IMR-90 (cell line): ENCODE measurements at regions not wholly inside any gene's neighbourhood (a gene's known extent, or its start where the extent isn't known, plus 50 kb on each side); places are given as distances from the start of the nearest gene placed in this dataset.

Experiments used
- ATAC-seq: fragments of 200-7000 bp; cut with Tn5 transposase; 2 replicates; pipeline ENCODE4 v1.9.1; 2020; ENCODE audit warnings: low read depth, mild to moderate bottlenecking, moderate library complexity
- BruUV-seq: library from RNA; stranded (reverse); fragments of 400-500 nt; replicated peaks from 2 replicates; lab custom pipeline; 2021; lab: Mats Ljungman, UMichigan
- CTCF ChIA-PET: fragments of 300-600 bp; formaldehyde crosslinking; extraction: SDS; loops from one replicate; lab custom pipeline; 2021; ENCODE audit warnings: antibody characterized with exemption; lab: Yijun Ruan, JAX
- POLR2A ChIA-PET: fragments of 300-600 bp; sonication (Branson Sonifier 250); formaldehyde crosslinking; loops from one replicate; lab custom pipeline; 2022; ENCODE audit warnings: antibody characterized with exemption; ENCODE audit not compliant: unreplicated experiment; lab: Charles Lee
- DNase-seq: peaks from one replicate; pipeline ENCODE4 v3.0.0; 2013
- H2AFZ ChIP-seq: replicated peaks from 2 replicates; pipeline ENCODE3; 2013; ENCODE audit warnings: low read length, mild to moderate bottlenecking; ENCODE audit not compliant: poor library complexity
- H2AK5ac ChIP-seq: 2 replicates; pipeline ENCODE4 v1.6.1; 2013; ENCODE audit warnings: low read depth, low read length, inconsistent platforms
- H2AK9ac ChIP-seq: replicated peaks from 2 replicates; pipeline ENCODE3; 2013; ENCODE audit warnings: mild to moderate bottlenecking, low read depth, low read length, moderate library complexity; ENCODE audit not compliant: poor library complexity
- H2BK120ac ChIP-seq: 2 replicates; pipeline ENCODE4 v1.6.1; 2013; ENCODE audit warnings: low read depth, low read length, inconsistent platforms
- H2BK15ac ChIP-seq: 3 replicates; pipeline ENCODE4 v1.6.1; 2013; ENCODE audit warnings: low read depth, low read length, inconsistent platforms
- H2BK20ac ChIP-seq: 2 replicates; pipeline ENCODE4 v1.6.1; 2013; ENCODE audit warnings: low read depth, mild to moderate bottlenecking, inconsistent platforms, low read length, moderate library complexity
- H2BK5ac ChIP-seq: 2 replicates; pipeline ENCODE4 v1.6.1; 2013; ENCODE audit warnings: mild to moderate bottlenecking, low read depth, low read length, inconsistent platforms; ENCODE audit not compliant: poor library complexity, severe bottlenecking
- H3K14ac ChIP-seq: replicated peaks from 2 replicates; pipeline ENCODE4 v1.6.1; 2013; ENCODE audit warnings: low read depth, low read length, inconsistent platforms
- H3K18ac ChIP-seq: 2 replicates; pipeline ENCODE4 v1.6.1; 2013; ENCODE audit warnings: low read depth, low read length, control low read depth
- H3K23ac ChIP-seq: 2 replicates; pipeline ENCODE4 v1.6.1; 2013; ENCODE audit warnings: low read depth, low read length, inconsistent platforms
- H3K27ac ChIP-seq: 2 replicates; pipeline ENCODE4 v1.5.1; 2013; ENCODE audit warnings: mild to moderate bottlenecking, control low read depth, low read length; ENCODE audit not compliant: insufficient read depth
- H3K27me3 ChIP-seq: 2 replicates; pipeline ENCODE4 v1.6.1; 2013; ENCODE audit warnings: low read length; ENCODE audit not compliant: control insufficient read depth, insufficient read depth
- H3K36me3 ChIP-seq: 2 replicates; pipeline ENCODE4 v1.6.1; 2013; ENCODE audit warnings: low read length, mixed read lengths; ENCODE audit not compliant: control insufficient read depth, insufficient read depth
- H3K4ac ChIP-seq: 2 replicates; pipeline ENCODE4 v1.6.1; 2013; ENCODE audit warnings: low read depth, low read length, inconsistent platforms
- H3K4me1 ChIP-seq: 2 replicates; pipeline ENCODE4 v1.6.1; 2013; ENCODE audit warnings: low read length, mixed read lengths; ENCODE audit not compliant: control insufficient read depth, insufficient read depth
- H3K4me2 ChIP-seq: 2 replicates; pipeline ENCODE4 v1.6.1; 2013; ENCODE audit warnings: low read depth, mild to moderate bottlenecking, control low read depth, low read length, moderate library complexity
- H3K4me3 ChIP-seq: 2 replicates; pipeline ENCODE4 v1.5.1; 2013; ENCODE audit warnings: low read depth, mild to moderate bottlenecking, control low read depth, low read length, moderate library complexity; ENCODE audit not compliant: insufficient read depth
- H3K56ac ChIP-seq: 2 replicates; pipeline ENCODE4 v1.6.1; 2013; ENCODE audit warnings: low read length, inconsistent platforms; ENCODE audit not compliant: insufficient read depth; ENCODE audit errors: extremely low read depth
- H3K79me1 ChIP-seq, 2 experiments: 2 replicates each; pipeline ENCODE4 v1.6.1; 2013; ENCODE audit warnings: low read length in 2 of 2, inconsistent platforms in 1 of 2, low read depth in 1 of 2
- H3K9ac ChIP-seq: 2 replicates; pipeline ENCODE4 v1.6.1; 2013; ENCODE audit warnings: low read depth, low read length, control low read depth
- H3K9me1 ChIP-seq: 2 replicates; pipeline ENCODE4 v1.6.1; 2013; ENCODE audit warnings: low read length, inconsistent platforms; ENCODE audit not compliant: insufficient read depth
- H3K9me3 ChIP-seq: 2 replicates; pipeline ENCODE4 v1.6.1; 2013; ENCODE audit warnings: low read length; ENCODE audit not compliant: control insufficient read depth, insufficient read depth
- H4K20me1 ChIP-seq: 2 replicates; pipeline ENCODE4 v1.6.1; 2013; ENCODE audit warnings: low read length, inconsistent platforms; ENCODE audit not compliant: insufficient read depth
- H4K5ac ChIP-seq: 2 replicates; pipeline ENCODE4 v1.6.1; 2013; ENCODE audit warnings: mild to moderate bottlenecking, low read depth, low read length, control low read depth
- H4K8ac ChIP-seq, 2 experiments: 2 replicates each; pipeline ENCODE4 v1.6.1; 2013; ENCODE audit warnings: low read depth in 2 of 2, low read length in 2 of 2, control low read depth in 1 of 2, inconsistent platforms in 1 of 2
- H4K91ac ChIP-seq: 2 replicates; pipeline ENCODE4 v1.6.1; 2013; ENCODE audit warnings: low read depth, low read length, inconsistent platforms; ENCODE audit not compliant: insufficient read depth
- BHLHE40 ChIP-seq: fragments of 150-350 bp; IDR thresholded peaks from 2 replicates; pipeline ENCODE4 v1.6.1; 2016; ENCODE audit warnings: mild to moderate bottlenecking, low read depth, low read length
- MAFK ChIP-seq: IDR thresholded peaks from 2 replicates; pipeline ENCODE4 v1.6.1; 2012; ENCODE audit warnings: low read depth, low read length, improper control_type of control experiment
- USF2 ChIP-seq: fragments of 150-350 bp; IDR thresholded peaks from 2 replicates; pipeline ENCODE4 v1.6.1; 2017; ENCODE audit warnings: mild to moderate bottlenecking, antibody characterized with exemption, low read length, low read depth
- WGBS, 2 experiments: methylation state at CpG; one replicate each; pipeline versions ENCODE4 v1.1.5 to v1.1.7; 2013; ENCODE audit warnings: missing lambda C conversion rate in 2 of 2; ENCODE audit not compliant: insufficient read length in 1 of 2; ENCODE audit errors: extremely low coverage in 2 of 2; 5-methylcytosine and 5-hydroxymethylcytosine counted together
- dilution Hi-C: fragments of 300-500 bp; cut with HindIII; formaldehyde crosslinking; loops from one replicate; pipeline ENCODE4 v1.14.3; 2018; ENCODE audit warnings: low sequenced_read_pairs; ENCODE audit not compliant: unreplicated experiment
- in situ Hi-C: fragments of 300-500 bp; cut with MboI; formaldehyde crosslinking; loops from 3 replicates; pipeline ENCODE4 v1.14.3; 2019; ENCODE audit warnings: low sequenced_read_pairs, inconsistent platforms, mixed read lengths
- intact Hi-C: fragments of 100-400 bp; cut with micrococcal nuclease; formaldehyde crosslinking; loops from 2 replicates; pipeline ENCODE4 v1.10.0; 2022

- no peak overlapping the region for H3K4me3 ChIP-seq
- H4K20me1 ChIP-seq, result no peaks in the 10 kb centered on the region
- H2BK5ac ChIP-seq, result no peak overlapping the region
- H3K27ac ChIP-seq, result no peak overlapping the region
- dilution Hi-C loops (no loop called here), intact Hi-C loops (loop anchor here (5.0 kb wide), 4 partner anchors 268 to 858 kb away; partner anchors contain the start of gene TEX48), in situ Hi-C loops (loop anchor here (10.0 to 25.0 kb wide), 4 partner anchors 406 to 1083 kb away; partner anchors contain the start of gene TNC)
- H3K9me3 ChIP-seq, result no peaks in the 10 kb centered on the region
- no peak overlapping the region for H3K4me2 ChIP-seq
- no peak overlapping the region; the same call in 1 of the 2 replicates for H3K23ac ChIP-seq
- CTCF ChIA-PET, result no interaction called here
- H3K36me3 ChIP-seq, result no peaks in the 10 kb centered on the region
- no peaks in the 10 kb centered on the region for H3K79me1 ChIP-seq
- H3K9me1 ChIP-seq, result peaks cover 7% of the 10 kb centered on the region
- H3K56ac ChIP-seq, result no peak overlapping the region
- no peak overlapping the region for H3K9ac ChIP-seq
- H2BK20ac ChIP-seq, result 0 out of 2 replicates have a peak overlapping the region, but pooled peaks have one; percentile 33
- H3K14ac ChIP-seq, result no peak overlapping the region
- H3K4me1 ChIP-seq, result peaks cover 10% of the 10 kb centered on the region
- no peak overlapping the region for H4K8ac ChIP-seq
- H3K27me3 ChIP-seq, result no peaks in the 10 kb centered on the region
- peak overlapping the region; percentile 28; the same call in 1 of the 2 replicates for H4K91ac ChIP-seq
- peak overlapping the region; percentile 49 for H3K4ac ChIP-seq
- no peak overlapping the region for H2AK9ac ChIP-seq
- no TSS peak for BruUV-seq
- no peak for TF ChIP-seq MAFK
- TF ChIP-seq USF2, result no peak
- no peak for TF ChIP-seq BHLHE40
- peak overlapping the region; percentile 22; the same call in 1 of the 2 replicates for H2BK120ac ChIP-seq
- no peak overlapping the region for H2AFZ ChIP-seq
- H3K18ac ChIP-seq, result peak overlapping the region; percentile 51
- H4K5ac ChIP-seq, result no peak overlapping the region; the same call in 1 of the 2 replicates
- no CpG with 5 or more reads among the region's 3 CpGs for WGBS, 2 experiments
- H2BK15ac ChIP-seq, result 0 out of 3 replicates have a peak overlapping the region, but pooled peaks have one; percentile 20
- no peak for ATAC-seq
- POLR2A ChIA-PET, result no interaction called here
- no peak for DNase-seq
- H2AK5ac ChIP-seq, result peak overlapping the region; percentile 51; the same call in 1 of the 2 replicates
Observed at GRCh38 chr9:115520646-115521045, 402.7 kb upstream of the TNC start.
